H9 (cell line): ENCODE measurements at regions not wholly inside any gene's neighbourhood (a gene's known extent, or its start where the extent isn't known, plus 50 kb on each side); places are given as distances from the start of the nearest gene placed in this dataset.

ENCODE experiments used
- DNase-seq: peaks from one replicate; pipeline ENCODE4 v3.0.0-alpha.2; 2017
- H2AFZ ChIP-seq: one replicate; pipeline ENCODE4 v1.6.1; 2013; ENCODE audit warnings: mild to moderate bottlenecking, low read length, control low read depth, moderate library complexity
- H2AK5ac ChIP-seq: 2 replicates; pipeline ENCODE4 v1.6.1; 2013; ENCODE audit warnings: low read length, control low read depth, mixed read lengths; ENCODE audit not compliant: insufficient read length
- H2BK120ac ChIP-seq: one replicate; pipeline ENCODE4 v1.6.1; 2013; ENCODE audit warnings: low read depth, mild to moderate bottlenecking, low read length, control low read depth, inconsistent platforms; ENCODE audit not compliant: poor library complexity, severe bottlenecking
- H2BK12ac ChIP-seq: 2 replicates; pipeline ENCODE4 v1.6.1; 2013; ENCODE audit warnings: low read length, control low read depth, mixed read lengths, low read depth; ENCODE audit not compliant: insufficient read length
- H2BK15ac ChIP-seq: 2 replicates; pipeline ENCODE4 v1.6.1; 2013; ENCODE audit warnings: low read depth, low read length, control low read depth
- H2BK20ac ChIP-seq: one replicate; pipeline ENCODE4 v1.6.1; 2013; ENCODE audit warnings: low read depth, mild to moderate bottlenecking, low read length, control low read depth, inconsistent platforms; ENCODE audit not compliant: poor library complexity, severe bottlenecking
- H2BK5ac ChIP-seq: 2 replicates; pipeline ENCODE4 v1.6.1; 2013; ENCODE audit warnings: low read length, control low read depth, mixed read lengths; ENCODE audit not compliant: insufficient read length
- H3K14ac ChIP-seq: 2 replicates; pipeline ENCODE4 v1.6.1; 2013; ENCODE audit warnings: low read length, control low read depth; ENCODE audit not compliant: insufficient read depth
- H3K18ac ChIP-seq: 2 replicates; pipeline ENCODE4 v1.6.1; 2013; ENCODE audit warnings: low read depth, mild to moderate bottlenecking, mixed read lengths, low read length, control low read depth; ENCODE audit not compliant: insufficient read length
- H3K23ac ChIP-seq: 2 replicates; pipeline ENCODE4 v1.6.1; 2013; ENCODE audit warnings: low read length, control low read depth, mixed read lengths, low read depth; ENCODE audit not compliant: insufficient read length
- H3K23me2 ChIP-seq: 2 replicates; pipeline ENCODE4 v1.6.1; 2013; ENCODE audit warnings: low read depth, mild to moderate bottlenecking, mixed read lengths, low read length, control low read depth; ENCODE audit not compliant: insufficient read length, poor library complexity, severe bottlenecking
- H3K27ac ChIP-seq: 2 replicates; pipeline ENCODE4 v1.5.1; 2013; ENCODE audit warnings: low read length, control low read depth, mixed read lengths, low read depth; ENCODE audit not compliant: insufficient read length
- H3K27me3 ChIP-seq: 2 replicates; pipeline ENCODE4 v1.6.1; 2013; ENCODE audit warnings: low read length, control low read depth, inconsistent platforms; ENCODE audit not compliant: insufficient read depth
- H3K4ac ChIP-seq: 2 replicates; pipeline ENCODE4 v1.6.1; 2013; ENCODE audit warnings: low read depth, mild to moderate bottlenecking, control low read depth, inconsistent platforms, low read length, moderate library complexity
- H3K4me1 ChIP-seq: 2 replicates; pipeline ENCODE4 v1.6.1; 2013; ENCODE audit warnings: low read length, control low read depth, inconsistent platforms; ENCODE audit not compliant: insufficient read depth
- H3K4me2 ChIP-seq: 2 replicates; pipeline ENCODE4 v1.6.1; 2013; ENCODE audit warnings: low read length, control low read depth, mixed read lengths; ENCODE audit not compliant: insufficient read length, insufficient read depth
- H3K56ac ChIP-seq: 2 replicates; pipeline ENCODE4 v1.6.1; 2013; ENCODE audit warnings: low read depth, mild to moderate bottlenecking, mixed read lengths, low read length, control low read depth; ENCODE audit not compliant: insufficient read length
- H3K79me1 ChIP-seq: 2 replicates; pipeline ENCODE4 v1.6.1; 2013; ENCODE audit warnings: low read depth, mild to moderate bottlenecking, moderate library complexity, low read length, control low read depth, inconsistent platforms; ENCODE audit not compliant: insufficient read depth, poor library complexity, severe bottlenecking
- H3K79me2 ChIP-seq: 2 replicates; pipeline ENCODE4 v1.6.1; 2013; ENCODE audit warnings: low read length, control low read depth, inconsistent platforms; ENCODE audit not compliant: insufficient read depth
- H3K9ac ChIP-seq: 2 replicates; pipeline ENCODE4 v1.6.1; 2013; ENCODE audit warnings: low read length, control low read depth, mixed read lengths; ENCODE audit not compliant: insufficient read length; ENCODE audit errors: extremely low read depth
- H3K9me3 ChIP-seq: one replicate; pipeline ENCODE4 v1.6.1; 2013; ENCODE audit warnings: low read depth, low read length, inconsistent platforms; ENCODE audit not compliant: control insufficient read depth
- H3T11ph ChIP-seq: one replicate; pipeline ENCODE4 v1.6.1; 2013; ENCODE audit warnings: mild to moderate bottlenecking, low read length, control low read depth, inconsistent platforms
- H4K20me1 ChIP-seq: one replicate; pipeline ENCODE4 v1.6.1; 2013; ENCODE audit not compliant: control insufficient read depth, insufficient read length, insufficient read depth
- H4K5ac ChIP-seq: 2 replicates; pipeline ENCODE4 v1.6.1; 2013; ENCODE audit warnings: low read depth, mild to moderate bottlenecking, mixed read lengths, low read length, control low read depth; ENCODE audit not compliant: insufficient read length
- H4K8ac ChIP-seq: replicated peaks from 2 replicates; pipeline ENCODE4 v1.6.1; 2013; ENCODE audit warnings: low read length, control low read depth, mixed read lengths, low read depth; ENCODE audit not compliant: insufficient read length
- H4K91ac ChIP-seq: 2 replicates; pipeline ENCODE4 v1.6.1; 2013; ENCODE audit warnings: low read depth, mild to moderate bottlenecking, moderate library complexity, mixed read lengths, low read length, control low read depth; ENCODE audit not compliant: insufficient read length
- H3K27ac Mint-ChIP-seq, 3 experiments: 2 replicates in 2 of 3; 3 replicates in 1 of 3; pipeline ENCODE4 v1.8.0; 2020 to 2021; ENCODE audit warnings: mixed read lengths in 3 of 3, mild to moderate bottlenecking in 1 of 3, moderate library complexity in 1 of 3
- H3K27me3 Mint-ChIP-seq: 2 replicates; pipeline ENCODE4 v1.8.0; 2021; ENCODE audit warnings: low read depth, mild to moderate bottlenecking, moderate library complexity, mixed read lengths
- H3K36me3 Mint-ChIP-seq, 3 experiments: 2 replicates in 2 of 3; 3 replicates in 1 of 3; pipeline ENCODE4 v1.8.0; 2020 to 2021; ENCODE audit warnings: low read depth in 3 of 3, mixed read lengths in 3 of 3; ENCODE audit not compliant: insufficient read depth in 1 of 3
- H3K4me1 Mint-ChIP-seq, 2 experiments: 2 replicates each; pipeline ENCODE4 v1.8.0; 2020; ENCODE audit warnings: mixed read lengths in 2 of 2
- H3K4me3 Mint-ChIP-seq, 2 experiments: 2 replicates in 1 of 2; 3 replicates in 1 of 2; pipeline ENCODE4 v1.8.0; 2020 to 2021; ENCODE audit warnings: mild to moderate bottlenecking in 2 of 2, mixed read lengths in 2 of 2, moderate library complexity in 1 of 2
- H3K9me3 Mint-ChIP-seq, 2 experiments: 2 replicates in 1 of 2; 3 replicates in 1 of 2; pipeline ENCODE4 v1.8.0; 2020; ENCODE audit warnings: mild to moderate bottlenecking in 2 of 2, mixed read lengths in 2 of 2, moderate library complexity in 1 of 2
- CTCF ChIP-seq: fragments of 200-600 bp; sonication (generic); conservative IDR thresholded peaks from 3 replicates; pipeline ENCODE4 v1.8.0; 2021; ENCODE audit warnings: antibody characterized with exemption, mild to moderate bottlenecking
- WGBS: extraction: QIAGEN DNeasy Blood & Tissue Kit; methylation state at CpG from one replicate; pipeline ENCODE4 v1.1.7; 2013; ENCODE audit warnings: missing lambda C conversion rate, low lambda C conversion rate, mixed read lengths; ENCODE audit not compliant: insufficient read length; ENCODE audit errors: extremely low coverage; 5-methylcytosine and 5-hydroxymethylcytosine counted together

- no peak overlapping the region for H2BK5ac ChIP-seq
- no peak overlapping the region for H3K27ac ChIP-seq
- no peak overlapping the region for H3K56ac ChIP-seq
- Mint-ChIP-seq H3K27ac (no peak overlapping the region; a peak in 1 of 7 replicates), H3K4me1 (peaks cover 3 to 6% of the 10 kb centered on the region in 2 experiments; a peak in 3 of 4 replicates), H3K36me3 (no peaks in the 10 kb centered on the region), H3K4me3 (no peak overlapping the region), H3K27me3 (no peaks in the 10 kb centered on the region), H3K9me3 (no peaks in the 10 kb centered on the region)
- H2BK120ac ChIP-seq, result no peak overlapping the region
- H3K9me3 ChIP-seq, result no peaks in the 10 kb centered on the region
- H2BK20ac ChIP-seq, result no peak overlapping the region
- no peak for DNase-seq
- H4K5ac ChIP-seq, result no peak overlapping the region
- no peak overlapping the region for H4K91ac ChIP-seq
- H3K79me2 ChIP-seq, result no peaks in the 10 kb centered on the region
- no peak overlapping the region for H2AK5ac ChIP-seq
- H3K79me1 ChIP-seq, result no peaks in the 10 kb centered on the region
- no peak overlapping the region for H3K23ac ChIP-seq
- H3K4me2 ChIP-seq, result no peak overlapping the region
- H2BK15ac ChIP-seq, result no peak overlapping the region
- no CpG with 5 or more reads among the region's 2 CpGs for WGBS
- H4K20me1 ChIP-seq, result no peaks in the 10 kb centered on the region
- H3K18ac ChIP-seq, result no peak overlapping the region
- no peak for TF ChIP-seq CTCF
- H3T11ph ChIP-seq, result no peak overlapping the region
- H3K23me2 ChIP-seq, result no peaks in the 10 kb centered on the region
- H4K8ac ChIP-seq, result no peak overlapping the region
- H3K4me1 ChIP-seq, result no peaks in the 10 kb centered on the region
- no peaks in the 10 kb centered on the region for H3K27me3 ChIP-seq
- H3K4ac ChIP-seq, result no peak overlapping the region
- no peak overlapping the region for H2BK12ac ChIP-seq
- no peak overlapping the region for H3K9ac ChIP-seq
- no peak overlapping the region for H3K14ac ChIP-seq
- H2AFZ ChIP-seq, result no peak overlapping the region
Observed at GRCh38 chr5:89313044-89313443, 430.1 kb upstream of the MEF2C start.
